Adipocyte (in vitro differentiated cells): ENCODE measurements at regions not wholly inside any gene's neighbourhood (a gene's known extent, or its start where the extent isn't known, plus 50 kb on each side); places are given as distances from the start of the nearest gene placed in this dataset.
"Not testable (repeated sequence)": the region's sequence is repeated elsewhere in the genome, so short reads cannot be mapped to it uniquely, and the experiment has no call there.

Experiments
- DNase-seq: peaks from one replicate; pipeline ENCODE4 v3.0.0-alpha.2; 2015; ENCODE audit warnings: low read depth
- H3K27me3 ChIP-seq: replicated peaks from 2 replicates; pipeline ENCODE4 v1.7.0; 2013; ENCODE audit warnings: mild to moderate bottlenecking, low read length, moderate library complexity; ENCODE audit not compliant: control insufficient read depth, insufficient read depth
- H3K36me3 ChIP-seq: 2 replicates; pipeline ENCODE4 v1.7.0; 2013; ENCODE audit warnings: low read length, mild to moderate bottlenecking, moderate library complexity; ENCODE audit not compliant: control insufficient read depth, insufficient read depth, severe bottlenecking
- H3K4me1 ChIP-seq: 2 replicates; pipeline ENCODE4 v1.7.0; 2013; ENCODE audit warnings: mild to moderate bottlenecking, low read length, moderate library complexity; ENCODE audit not compliant: control insufficient read depth, insufficient read depth
- H3K4me3 ChIP-seq: 2 replicates; pipeline ENCODE4 v1.7.0; 2013; ENCODE audit warnings: mild to moderate bottlenecking, low read length, moderate library complexity
- H3K9ac ChIP-seq: 2 replicates; pipeline ENCODE4 v1.7.0; 2013; ENCODE audit warnings: mild to moderate bottlenecking, low read length, moderate library complexity
- H3K9me3 ChIP-seq: 2 replicates; pipeline ENCODE4 v1.7.0; 2013; ENCODE audit warnings: mild to moderate bottlenecking, low read length, moderate library complexity; ENCODE audit not compliant: control insufficient read depth

DNA sequence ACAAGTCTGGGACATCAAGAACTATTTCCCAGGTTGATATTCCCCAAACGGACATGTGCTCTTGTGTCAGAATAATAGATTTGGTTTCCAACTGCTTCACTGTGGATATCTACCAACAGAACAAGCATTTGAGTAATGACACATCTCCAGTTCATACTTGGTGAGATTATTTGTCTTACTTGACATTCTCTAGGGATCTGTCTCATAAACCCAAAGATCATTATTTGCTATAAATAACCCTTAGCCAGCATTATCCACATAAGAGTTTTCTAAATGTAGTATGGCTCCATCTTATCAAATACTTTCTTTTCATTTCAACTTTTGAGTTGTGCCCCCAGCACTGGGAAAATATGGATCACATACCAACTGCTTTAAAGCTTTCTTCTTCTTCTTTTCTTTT is 1063.9 kb upstream of the CDH18 start:
- no peak for DNase-seq

GRCh38 chr5:21049901-21050300 is 1061.9 kb upstream of the CDH18 start:
- DNase-seq: no peak
- Histone ChIP-seq H3K4me1 (no peaks in the 10 kb centered on the region), H3K9me3 (no peaks in the 10 kb centered on the region), H3K9ac (no peak overlapping the region), H3K27me3 (no peaks in the 10 kb centered on the region), H3K36me3 (no peaks in the 10 kb centered on the region), H3K4me3 (no peak overlapping the region)

More for the DNA sequence above, 1063.9 kb upstream of the CDH18 start:
- Histone ChIP-seq H3K9ac (no peak overlapping the region), H3K27me3 (no peaks in the 10 kb centered on the region), H3K9me3 (no peaks in the 10 kb centered on the region), H3K4me1 (no peaks in the 10 kb centered on the region), H3K36me3 (no peaks in the 10 kb centered on the region), H3K4me3 (no peak overlapping the region)

GRCh38 chr5:21030981-21031380 is 1043.0 kb upstream of the CDH18 start:
- no peaks in the 10 kb centered on the region for H3K36me3 ChIP-seq
- peaks cover 3% of the 10 kb centered on the region for H3K9me3 ChIP-seq
- H3K4me3 ChIP-seq: no peak overlapping the region
- H3K27me3 ChIP-seq: no peaks in the 10 kb centered on the region
- H3K9ac ChIP-seq: no peak overlapping the region
- no peaks in the 10 kb centered on the region for H3K4me1 ChIP-seq
- DNase-seq: no peak

DNA sequence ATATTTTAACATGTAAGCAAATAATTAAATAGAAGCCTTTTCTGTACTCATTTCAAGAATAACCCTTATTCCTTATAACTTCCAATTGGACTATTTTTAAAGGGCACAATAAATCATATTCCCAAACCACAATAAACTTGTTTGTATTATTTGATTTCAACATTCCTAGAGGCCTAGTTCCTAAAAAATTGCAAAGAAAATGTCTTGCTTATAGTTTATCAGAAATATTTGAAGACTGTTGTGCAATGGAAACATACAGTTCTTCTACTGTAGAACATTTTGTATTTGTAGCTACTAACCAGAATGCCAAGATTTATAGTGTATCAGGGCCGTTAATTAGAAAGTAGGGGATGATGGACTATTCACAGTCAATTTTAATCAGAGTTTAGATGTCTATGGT is 1037.0 kb upstream of the CDH18 start:
- peaks cover 5% of the 10 kb centered on the region for H3K9me3 ChIP-seq
- peaks cover 3% of the 10 kb centered on the region for H3K4me1 ChIP-seq
- no peaks in the 10 kb centered on the region for H3K36me3 ChIP-seq
- no peak overlapping the region for H3K9ac ChIP-seq
- H3K4me3 ChIP-seq: no peak overlapping the region
- H3K27me3 ChIP-seq: no peaks in the 10 kb centered on the region
- peak; percentile 68 for DNase-seq

- Histone ChIP-seq H3K4me3 (no peak overlapping the region), H3K27me3 (no peaks in the 10 kb centered on the region), H3K4me1 (no peaks in the 10 kb centered on the region), H3K36me3 (no peaks in the 10 kb centered on the region), H3K9ac (no peak overlapping the region), H3K9me3 (no peaks in the 10 kb centered on the region)
- DNase-seq: no peak
Measured at GRCh38 chr5:21013237-21013636, 1025.2 kb upstream of the CDH18 start.

GRCh38 chr5:21007781-21008180 is 1019.8 kb upstream of the CDH18 start:
- Histone ChIP-seq H3K4me3 (no peak overlapping the region), H3K36me3 (no peaks in the 10 kb centered on the region), H3K9ac (no peak overlapping the region), H3K9me3 (no peaks in the 10 kb centered on the region), H3K27me3 (no peaks in the 10 kb centered on the region), H3K4me1 (no peaks in the 10 kb centered on the region)
- peak; percentile 10 for DNase-seq

DNA sequence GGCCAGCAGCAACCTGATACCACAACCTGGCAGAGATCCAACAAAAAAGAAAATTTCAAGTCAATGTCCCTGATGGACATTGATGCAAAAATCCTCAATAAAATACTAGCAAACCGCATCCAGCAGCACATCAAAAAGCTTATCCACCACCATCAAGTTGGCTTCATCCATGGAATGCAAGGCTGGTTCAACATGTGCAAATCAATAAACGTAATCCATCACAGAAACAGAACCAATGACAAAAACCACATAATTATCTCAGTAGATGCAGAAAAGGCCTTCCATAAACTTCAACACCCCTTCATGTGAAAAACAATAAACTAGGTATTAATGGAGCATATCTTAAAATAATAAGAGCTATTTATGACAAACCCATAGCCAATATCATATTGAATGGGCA is 1000.9 kb upstream of the CDH18 start:
- not testable (repeated sequence) for H3K4me1 ChIP-seq, H3K36me3 ChIP-seq, H3K9me3 ChIP-seq, DNase-seq, H3K27me3 ChIP-seq, H3K9ac ChIP-seq, H3K4me3 ChIP-seq

- no peak overlapping the region for H3K9ac ChIP-seq
- H3K4me1 ChIP-seq: no peaks in the 10 kb centered on the region
- no peak for DNase-seq
- H3K27me3 ChIP-seq: no peaks in the 10 kb centered on the region
- H3K9me3 ChIP-seq: peaks cover 7% of the 10 kb centered on the region
- no peaks in the 10 kb centered on the region for H3K36me3 ChIP-seq
- no peak overlapping the region for H3K4me3 ChIP-seq
Measured at GRCh38 chr5:20985754-20986153, 997.8 kb upstream of the CDH18 start.

DNA sequence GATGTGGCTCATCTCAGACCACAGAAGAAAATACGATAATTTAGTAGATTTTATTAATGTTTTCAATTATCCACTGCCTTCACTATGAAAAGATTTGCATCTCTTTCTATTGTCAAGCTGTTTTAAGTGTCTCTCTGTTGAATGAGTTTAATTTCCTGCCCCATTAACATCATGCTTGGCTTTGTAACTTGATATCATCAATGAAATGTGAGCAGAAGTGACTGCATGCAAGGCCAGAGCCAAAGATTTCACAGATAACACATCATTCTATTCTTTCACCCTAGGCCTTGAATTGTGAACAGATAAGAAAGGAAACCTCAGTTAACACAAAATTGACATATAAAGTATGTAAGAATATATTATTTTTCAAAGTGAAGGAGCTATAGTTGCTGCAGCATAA is 986.4 kb upstream of the CDH18 start:
- H3K27me3 ChIP-seq: no peaks in the 10 kb centered on the region
- no peak overlapping the region for H3K9ac ChIP-seq
- no peaks in the 10 kb centered on the region for H3K4me1 ChIP-seq
- no peak overlapping the region for H3K4me3 ChIP-seq
- H3K36me3 ChIP-seq: no peaks in the 10 kb centered on the region
- no peaks in the 10 kb centered on the region for H3K9me3 ChIP-seq
- DNase-seq: peak; percentile 24

DNA sequence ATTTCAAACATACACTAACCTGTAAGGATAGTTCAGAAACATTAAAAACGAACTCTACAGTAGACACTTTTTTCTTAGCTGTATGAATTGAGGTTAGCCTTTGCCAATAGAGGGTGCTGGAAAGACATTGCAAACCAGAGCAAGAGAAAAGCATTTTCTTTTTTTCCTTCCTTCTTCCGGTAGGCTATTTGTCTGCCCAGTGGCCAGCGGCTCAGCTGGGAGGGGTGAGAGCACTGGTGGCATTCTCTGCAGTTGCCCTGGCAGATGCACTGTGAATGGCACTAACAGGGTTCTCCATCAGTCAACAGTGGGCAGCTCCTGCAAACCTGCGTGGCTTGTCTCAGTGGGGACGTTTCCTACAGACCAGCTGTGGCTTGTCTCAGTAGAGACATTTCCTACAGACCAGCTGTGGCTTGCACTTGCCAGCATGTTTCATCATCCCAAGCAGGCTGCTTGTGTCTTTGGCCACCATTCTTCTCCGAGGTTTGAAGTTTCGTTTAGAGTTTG is 984.5 kb upstream of the CDH18 start:
- Histone ChIP-seq H3K36me3 (no peaks in the 10 kb centered on the region), H3K27me3 (no peaks in the 10 kb centered on the region), H3K9me3 (no peaks in the 10 kb centered on the region), H3K4me3 (peak overlapping the region; percentile 82), H3K9ac (peak overlapping the region; percentile 69), H3K4me1 (no peaks in the 10 kb centered on the region)
- DNase-seq: peak; percentile 64

- H3K4me1 ChIP-seq: no peaks in the 10 kb centered on the region
- peaks cover 2% of the 10 kb centered on the region for H3K9me3 ChIP-seq
- no peaks in the 10 kb centered on the region for H3K27me3 ChIP-seq
- no peak overlapping the region for H3K4me3 ChIP-seq
- no peak for DNase-seq
- no peak overlapping the region for H3K9ac ChIP-seq
- no peaks in the 10 kb centered on the region for H3K36me3 ChIP-seq
Measured at GRCh38 chr5:20959347-20959746, 971.3 kb upstream of the CDH18 start.

DNA sequence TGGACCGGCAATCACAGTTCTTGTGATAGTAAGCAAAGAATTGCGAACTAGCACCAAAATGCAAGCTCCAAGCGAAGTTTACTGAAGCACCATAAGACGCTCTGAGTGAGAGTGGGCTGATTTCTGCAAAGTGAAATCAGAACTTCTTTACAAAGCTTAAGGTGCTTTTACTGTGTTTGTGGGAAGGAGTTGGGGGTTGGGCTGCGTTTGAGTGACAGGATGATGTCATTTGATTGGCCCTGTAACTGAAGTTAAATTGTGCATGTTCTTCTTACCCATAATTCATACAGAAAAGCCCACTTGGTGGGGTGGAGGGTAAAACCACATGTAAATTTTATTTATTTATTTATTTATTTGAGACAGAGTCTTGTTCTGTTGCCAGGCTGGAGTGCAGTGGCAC is 970.6 kb upstream of the CDH18 start:
- no peaks in the 10 kb centered on the region for H3K27me3 ChIP-seq
- H3K9ac ChIP-seq: no peak overlapping the region
- no peaks in the 10 kb centered on the region for H3K36me3 ChIP-seq
- no peaks in the 10 kb centered on the region for H3K4me1 ChIP-seq
- H3K9me3 ChIP-seq: peaks cover 2% of the 10 kb centered on the region
- no peak overlapping the region for H3K4me3 ChIP-seq
- DNase-seq: no peak
